HT1080 (cell line): ENCODE measurements at regions not wholly inside any gene's neighbourhood (a gene's known extent, or its start where the extent isn't known, plus 50 kb on each side); places are given as distances from the start of the nearest gene placed in this dataset.

Experiments
- DNase-seq: peaks from one replicate; pipeline ENCODE4 v3.0.0-alpha.2; 2015; ENCODE audit warnings: low read depth

DNA sequence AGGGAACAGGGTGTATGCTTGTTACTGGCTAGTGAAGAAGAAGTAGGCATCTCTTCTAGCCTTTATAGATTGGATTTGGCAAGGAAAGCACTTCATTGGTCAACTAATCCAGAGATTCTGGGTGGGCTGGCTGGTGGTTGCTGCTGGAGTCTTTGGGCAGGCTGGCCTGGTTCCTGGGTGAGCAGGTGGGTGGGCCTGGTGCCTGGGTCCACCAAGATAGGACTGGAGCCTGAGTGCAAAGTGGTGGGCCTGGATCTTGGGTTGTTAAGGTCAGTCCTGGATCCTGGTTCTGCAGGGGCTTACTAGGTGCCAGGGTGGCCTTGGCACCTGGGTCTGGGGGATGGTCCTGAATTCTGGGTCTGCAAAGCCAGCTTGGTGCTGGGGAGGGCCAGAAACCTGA, 482.4 kb upstream of the GHITM start:
- no peak for DNase-seq

DNA sequence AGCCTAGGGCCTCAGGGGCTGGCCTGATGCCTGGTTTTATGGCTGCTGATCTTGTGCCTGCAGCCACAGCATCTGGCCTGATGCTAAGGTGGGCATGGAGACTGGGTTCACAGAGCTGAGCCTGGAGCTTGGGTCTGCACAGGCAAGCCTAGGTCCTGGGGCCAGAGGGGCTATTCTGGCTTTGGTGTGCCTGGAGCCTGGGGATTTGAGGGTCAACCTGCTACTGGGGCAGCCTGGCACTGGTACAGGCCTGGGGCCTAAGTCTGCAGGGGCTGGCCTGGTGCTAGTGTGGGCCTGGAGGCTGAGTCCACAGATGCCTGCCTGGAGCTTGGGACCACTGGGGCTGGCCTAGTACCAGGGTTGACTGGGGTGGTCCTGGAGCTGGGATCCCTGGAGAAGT, 481.8 kb upstream of the GHITM start:
- DNase-seq: no peak

DNA sequence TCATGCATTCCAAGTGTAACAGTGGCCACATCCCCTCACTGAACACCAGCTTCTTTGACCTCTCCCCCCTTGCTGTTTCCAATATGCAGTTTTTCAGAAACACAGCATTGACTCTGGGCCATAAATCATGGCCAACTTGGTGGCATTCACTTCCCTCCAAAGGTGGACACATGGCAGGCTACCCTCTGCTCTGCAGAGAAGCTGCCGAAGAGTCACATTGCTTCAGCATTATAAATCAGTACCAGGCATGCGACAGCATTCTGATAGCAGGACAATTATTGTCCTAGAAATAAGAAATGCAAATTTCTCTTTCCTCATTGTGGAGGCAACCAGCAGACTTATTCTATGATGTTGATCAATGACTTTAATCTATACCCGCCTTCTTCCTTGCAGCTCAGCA, 475.4 kb upstream of the GHITM start:
- no peak for DNase-seq

DNA sequence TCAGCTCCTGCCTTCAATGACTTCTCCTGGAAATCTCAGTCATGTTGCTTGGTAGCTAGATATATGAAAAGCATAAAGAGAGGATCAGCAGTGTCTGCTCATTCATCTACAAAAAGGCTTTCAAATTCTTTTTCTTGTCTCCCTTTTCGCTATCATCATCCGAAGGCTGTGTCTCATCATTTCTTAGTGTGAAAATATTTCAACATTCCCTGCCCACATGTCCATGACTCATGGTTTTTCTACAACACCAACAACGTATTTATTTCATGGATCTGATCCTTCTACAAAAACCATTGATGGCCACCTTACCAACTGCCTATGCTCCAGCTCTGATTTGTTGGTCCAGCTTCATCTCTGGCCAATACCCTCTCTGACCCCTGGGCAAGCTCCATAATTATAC, 472.5 kb upstream of the GHITM start:
- peak; percentile 39 for DNase-seq

DNA sequence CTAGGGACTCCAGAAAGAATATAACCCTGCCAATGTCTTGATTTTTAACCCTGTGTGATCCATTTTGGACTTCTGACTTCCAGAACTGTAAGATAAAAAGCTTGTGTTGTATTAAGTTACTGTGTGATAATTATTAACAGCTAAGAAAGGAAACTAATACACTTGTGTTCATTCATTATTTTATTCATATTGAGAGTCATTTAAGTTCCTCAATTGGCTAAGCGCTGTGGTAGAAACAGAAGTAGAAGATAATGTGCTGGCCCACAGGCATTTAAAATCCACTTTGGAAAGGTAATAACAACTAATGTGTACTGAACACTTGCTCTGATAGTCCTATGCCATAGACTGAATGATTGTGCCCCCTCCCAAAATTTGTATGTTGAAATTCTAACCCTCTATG, 471.7 kb upstream of the GHITM start:
- no peak for DNase-seq

DNA sequence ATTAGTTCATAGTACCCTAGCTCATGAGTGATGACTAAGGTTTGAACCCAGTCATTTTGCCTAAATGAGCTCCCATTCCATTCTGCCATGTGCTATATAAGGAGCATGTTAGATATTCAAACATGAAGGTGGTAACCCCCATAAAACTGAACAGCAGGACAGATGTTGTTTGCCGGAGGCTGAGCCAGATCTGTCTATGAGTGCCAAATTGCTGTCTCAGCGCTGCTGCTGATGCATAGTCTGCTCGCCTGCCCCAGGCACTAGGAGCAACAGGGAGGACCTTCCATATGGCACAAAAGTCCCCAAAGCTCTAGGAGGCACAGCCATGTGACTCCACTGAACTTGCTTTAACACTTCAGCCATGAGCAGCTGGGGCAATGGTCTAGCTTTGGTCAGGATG, 466.0 kb upstream of the GHITM start:
- no peak for DNase-seq

DNA sequence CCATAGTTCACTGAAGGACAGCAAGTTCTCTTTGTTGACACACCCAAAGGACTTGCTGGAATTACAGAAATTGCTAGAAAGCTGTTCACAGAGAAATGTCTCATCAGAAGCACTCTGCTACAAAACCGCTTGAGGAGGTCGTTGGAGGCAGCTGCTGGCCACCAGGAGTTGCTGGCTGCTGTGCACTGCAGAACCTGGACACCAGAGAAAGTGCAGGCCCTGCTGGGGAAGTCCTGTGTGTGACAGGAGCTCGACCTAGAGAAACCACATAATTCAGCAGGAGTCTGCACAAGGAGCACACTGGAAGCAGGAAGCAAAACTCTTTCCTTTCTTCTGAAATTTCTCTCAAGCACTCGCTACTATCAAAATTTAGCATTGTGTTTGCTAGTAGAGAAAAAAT, 461.5 kb upstream of the GHITM start:
- peak; percentile 23 for DNase-seq

DNA sequence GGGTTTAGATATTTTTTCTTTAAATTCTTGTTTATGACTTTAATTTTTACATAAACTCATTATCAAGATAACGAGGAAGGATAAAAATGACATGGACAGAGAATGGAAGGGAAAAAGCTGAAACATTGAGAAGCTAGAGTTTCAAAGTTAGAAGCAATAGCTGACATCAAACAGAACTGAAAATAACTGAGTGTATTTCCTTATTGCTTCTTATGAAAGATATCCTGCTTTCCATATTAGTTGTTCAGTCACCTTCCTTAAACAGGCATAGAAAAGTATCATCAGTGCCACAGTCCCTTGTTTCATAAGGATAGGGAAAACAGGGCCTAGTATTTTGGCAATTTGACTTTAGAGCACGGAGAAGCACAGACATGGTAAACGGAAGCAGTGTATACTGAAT, 460.5 kb upstream of the GHITM start:
- DNase-seq: no peak

DNA sequence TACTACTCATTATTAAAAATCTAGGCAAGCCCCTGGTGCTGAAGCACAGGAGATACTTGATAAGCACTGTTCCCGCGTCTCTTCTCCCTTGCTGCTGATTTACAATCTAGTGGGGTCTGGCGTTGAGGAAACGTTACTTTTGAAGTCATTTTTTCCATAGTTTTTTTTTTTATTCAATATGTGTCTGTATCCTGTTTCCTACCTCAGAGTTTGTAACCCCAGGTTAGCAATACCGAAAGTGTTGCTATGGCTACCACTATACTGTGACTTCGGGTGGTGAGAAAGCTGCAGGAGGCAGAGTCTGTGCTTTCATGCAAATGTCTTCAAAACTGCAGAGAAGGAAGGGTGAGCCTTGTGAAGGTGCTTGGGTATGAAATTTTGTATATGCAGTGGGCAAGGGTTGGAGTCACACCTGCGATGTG, 458.8 kb upstream of the GHITM start:
- peak; percentile 11 for DNase-seq

DNA sequence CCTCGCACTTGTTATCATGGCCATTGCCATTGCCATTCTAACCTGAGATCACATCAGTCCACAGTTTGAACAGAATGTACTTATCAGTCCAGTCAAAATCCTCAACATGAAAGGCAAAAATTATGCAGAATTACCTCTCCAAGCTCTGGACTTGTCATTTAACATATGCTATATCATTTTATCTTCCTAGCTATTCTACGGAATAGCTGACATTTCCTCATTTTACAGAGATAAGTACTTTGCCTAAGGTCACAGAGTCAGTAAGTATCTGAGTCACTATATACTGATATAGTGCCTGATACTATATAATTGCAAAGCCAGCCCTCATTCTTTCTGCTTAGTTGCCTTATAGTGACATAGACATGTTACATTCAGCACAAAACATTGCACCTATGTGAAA, 456.9 kb upstream of the GHITM start:
- DNase-seq: no peak

DNA sequence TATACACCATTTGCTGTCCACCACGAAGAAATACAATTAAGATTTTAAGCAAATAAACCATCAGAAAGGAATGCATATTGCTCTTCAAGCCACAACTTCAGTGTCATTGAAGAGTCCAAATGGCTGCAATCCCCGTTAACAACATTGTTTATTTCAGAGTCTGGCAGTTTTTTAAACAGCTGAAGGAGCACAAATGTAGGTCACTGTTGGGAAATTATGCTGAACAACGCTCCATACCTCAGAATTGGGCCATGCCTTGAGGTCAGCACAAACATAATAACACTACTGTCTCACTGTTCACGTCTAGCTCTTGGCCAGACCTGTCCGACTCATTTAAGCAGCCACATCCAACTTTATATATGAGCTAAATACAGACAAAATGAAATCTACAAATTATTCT, 453.9 kb upstream of the GHITM start:
- no peak for DNase-seq

DNA sequence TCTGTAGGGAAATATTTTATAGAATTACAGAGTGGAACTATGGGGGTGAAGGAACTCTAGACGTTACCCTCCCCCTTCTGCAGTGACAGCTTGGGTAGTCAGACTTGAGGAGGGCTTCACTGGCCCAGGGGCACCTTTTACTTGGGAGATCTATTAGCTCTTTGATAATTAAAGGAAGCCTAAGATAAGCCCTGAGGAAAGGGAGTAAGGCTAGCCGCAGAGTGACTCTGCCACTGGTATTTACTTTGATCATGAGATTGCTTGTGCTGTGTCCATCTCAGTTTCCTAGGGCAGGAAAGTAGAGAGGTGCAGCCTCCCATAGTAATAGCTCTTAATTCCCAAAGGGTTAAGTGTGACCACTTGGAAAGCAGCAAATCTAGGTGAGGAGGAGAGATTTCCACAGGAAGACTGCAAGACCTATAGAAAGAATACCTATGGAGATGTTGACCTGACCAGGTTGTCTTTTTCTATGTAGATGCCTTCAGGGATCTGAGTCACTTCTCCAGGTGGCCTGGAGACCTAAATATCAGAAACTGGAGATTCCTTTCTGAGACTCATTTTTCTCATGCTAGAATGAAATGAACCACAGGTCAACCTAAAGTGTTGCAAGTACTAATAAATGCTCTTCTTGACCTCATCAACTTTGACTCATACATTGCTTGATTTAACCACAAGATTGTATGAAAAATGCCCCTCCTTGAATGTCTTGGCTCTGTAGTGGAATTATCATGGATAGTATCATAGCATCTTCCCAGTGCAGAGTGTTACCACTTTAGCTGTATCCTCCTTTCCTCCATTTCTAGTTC, 447.3 kb upstream of the GHITM start:
- peak; percentile 24 for DNase-seq

DNA sequence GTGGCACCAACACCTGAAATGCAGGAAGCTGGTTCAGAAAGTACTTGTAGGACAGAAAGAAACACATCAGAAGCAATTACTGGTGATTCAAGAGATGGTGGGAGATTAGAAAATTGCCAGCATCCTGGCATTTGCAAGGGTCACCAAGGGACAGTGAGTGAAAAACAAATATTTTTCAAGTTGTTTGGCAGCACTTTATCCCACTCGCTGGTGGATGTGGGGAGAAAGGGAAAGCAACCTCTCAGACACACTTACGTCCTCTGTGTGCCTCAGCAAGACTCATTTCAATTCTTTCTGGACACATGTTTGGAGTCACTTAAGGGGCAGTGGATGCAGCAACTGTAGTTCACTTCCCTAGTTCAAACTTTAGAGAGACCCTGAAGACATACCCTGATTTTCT, 440.4 kb upstream of the GHITM start:
- no peak for DNase-seq

DNA sequence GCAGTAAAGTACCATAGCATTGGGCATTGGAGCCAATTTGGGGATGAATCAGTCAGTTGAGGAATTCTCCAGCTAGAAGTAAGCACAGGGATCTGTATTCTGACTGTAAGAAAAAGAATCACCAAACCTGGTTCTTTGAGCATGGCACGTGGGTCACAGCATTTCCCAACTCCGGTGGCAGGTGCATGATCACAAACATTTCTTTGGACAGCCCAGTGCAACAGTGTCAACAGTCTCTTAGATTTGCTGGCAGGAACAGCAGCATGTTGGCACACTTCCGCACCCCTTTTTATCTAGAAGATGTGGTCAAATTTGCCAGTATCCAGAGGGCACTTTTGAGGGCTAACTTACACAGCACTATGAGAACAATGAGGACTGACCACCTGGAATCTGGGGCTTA, 437.5 kb upstream of the GHITM start:
- DNase-seq: no peak

DNA sequence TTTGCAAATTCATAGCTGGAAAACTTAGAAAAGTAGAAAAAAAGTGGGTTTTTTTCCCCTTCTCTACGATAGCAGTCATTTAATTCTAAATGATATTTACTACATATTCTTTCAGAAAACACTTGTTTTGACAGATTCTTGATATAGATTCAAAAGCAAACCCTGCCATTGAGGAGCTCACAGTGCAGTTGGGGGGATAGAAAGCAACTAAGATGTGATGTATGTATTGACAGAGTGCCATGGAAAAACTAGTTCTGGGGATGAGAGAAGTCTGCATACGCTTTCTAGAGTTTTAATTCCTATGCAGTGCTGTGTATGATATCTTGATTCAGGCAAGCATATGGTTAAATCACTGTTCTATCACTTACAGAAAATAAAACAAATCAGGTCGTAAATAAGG, 436.6 kb upstream of the GHITM start:
- no peak for DNase-seq

DNA sequence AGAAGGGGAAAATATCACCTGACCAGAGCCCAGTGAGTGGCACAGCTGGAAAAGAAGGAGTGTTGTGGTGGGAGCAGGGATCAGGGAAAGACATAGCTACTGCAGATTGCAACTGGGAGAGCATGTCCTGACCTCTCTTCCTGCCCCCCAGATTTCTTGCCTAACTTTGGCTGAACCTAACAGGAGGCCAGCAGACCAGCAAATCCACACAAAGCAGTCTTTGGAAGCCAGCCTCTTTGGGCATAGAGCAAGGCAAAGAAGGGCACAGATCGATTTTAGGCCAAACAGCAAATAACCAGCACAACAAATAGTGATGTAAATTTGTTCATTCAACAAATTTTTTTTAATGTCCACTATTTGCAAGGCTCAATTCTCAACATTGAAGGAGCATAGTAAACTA, 433.2 kb upstream of the GHITM start:
- no peak for DNase-seq

DNA sequence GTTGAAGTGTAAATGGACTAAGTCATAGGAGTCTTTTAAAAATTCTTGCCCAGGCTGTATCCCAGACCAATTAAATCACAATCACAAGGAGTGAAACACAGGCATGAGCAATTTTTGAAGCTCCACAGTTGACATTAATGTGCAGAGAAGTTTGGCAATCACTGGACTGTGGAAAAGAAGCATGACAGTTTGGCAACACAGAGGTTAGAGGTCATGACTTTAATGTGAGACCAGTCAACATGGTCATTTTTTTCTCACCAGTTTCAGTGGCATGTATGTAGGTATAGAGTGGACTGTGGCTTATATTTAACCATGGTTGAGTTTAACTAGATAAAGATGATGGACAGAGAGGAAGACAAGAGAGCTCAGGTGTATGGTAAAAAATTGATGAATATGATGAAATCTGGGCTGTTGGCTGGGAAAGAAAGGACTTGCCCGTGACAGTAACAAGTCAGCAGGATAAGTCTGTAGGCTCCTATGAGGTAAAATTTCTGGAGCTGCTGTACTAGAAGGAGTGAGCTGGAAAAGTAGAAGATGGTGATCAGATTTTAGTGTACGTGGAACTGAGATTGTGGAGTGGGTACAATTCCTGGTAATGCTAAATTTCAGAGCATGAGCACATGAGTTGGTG, 432.2 kb upstream of the GHITM start:
- no peak for DNase-seq

DNA sequence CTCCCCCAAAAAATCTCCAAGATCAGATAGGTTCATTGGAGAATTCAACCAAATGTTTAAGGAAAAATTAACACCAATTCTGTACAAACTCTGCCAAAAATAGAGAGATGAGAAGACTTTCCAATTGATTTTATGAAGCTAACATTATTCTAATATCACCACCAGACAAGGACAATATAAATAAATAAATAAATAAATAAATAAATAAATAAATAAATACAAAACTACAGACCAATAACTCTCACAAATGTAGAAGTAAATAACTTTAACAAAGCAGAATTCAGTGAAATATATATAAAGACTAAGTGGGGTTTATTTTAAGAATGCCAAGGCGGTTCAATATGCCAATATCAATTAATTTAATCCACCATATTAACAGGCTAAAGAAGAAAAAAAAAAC, 425.9 kb upstream of the GHITM start:
- no peak for DNase-seq

DNA sequence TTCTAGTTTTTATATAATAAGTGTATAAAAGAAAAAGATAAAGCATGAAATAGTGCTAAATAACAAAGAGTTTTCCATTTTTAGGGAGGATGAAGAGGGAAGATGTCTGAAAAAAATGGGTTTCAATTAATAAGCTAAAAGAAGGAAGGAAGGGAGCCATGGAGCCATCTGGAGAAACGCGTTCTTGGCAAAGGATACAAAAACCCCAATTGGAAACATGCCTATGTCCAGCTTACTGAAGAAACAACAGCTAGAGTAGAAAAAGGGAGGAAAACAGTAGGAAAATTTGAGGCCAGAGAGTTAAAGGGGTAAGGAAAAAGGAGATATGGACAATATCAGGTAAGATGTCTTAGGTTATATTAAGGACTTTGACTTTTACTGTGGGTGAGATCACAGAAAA, 416.2 kb upstream of the GHITM start:
- no peak for DNase-seq

DNA sequence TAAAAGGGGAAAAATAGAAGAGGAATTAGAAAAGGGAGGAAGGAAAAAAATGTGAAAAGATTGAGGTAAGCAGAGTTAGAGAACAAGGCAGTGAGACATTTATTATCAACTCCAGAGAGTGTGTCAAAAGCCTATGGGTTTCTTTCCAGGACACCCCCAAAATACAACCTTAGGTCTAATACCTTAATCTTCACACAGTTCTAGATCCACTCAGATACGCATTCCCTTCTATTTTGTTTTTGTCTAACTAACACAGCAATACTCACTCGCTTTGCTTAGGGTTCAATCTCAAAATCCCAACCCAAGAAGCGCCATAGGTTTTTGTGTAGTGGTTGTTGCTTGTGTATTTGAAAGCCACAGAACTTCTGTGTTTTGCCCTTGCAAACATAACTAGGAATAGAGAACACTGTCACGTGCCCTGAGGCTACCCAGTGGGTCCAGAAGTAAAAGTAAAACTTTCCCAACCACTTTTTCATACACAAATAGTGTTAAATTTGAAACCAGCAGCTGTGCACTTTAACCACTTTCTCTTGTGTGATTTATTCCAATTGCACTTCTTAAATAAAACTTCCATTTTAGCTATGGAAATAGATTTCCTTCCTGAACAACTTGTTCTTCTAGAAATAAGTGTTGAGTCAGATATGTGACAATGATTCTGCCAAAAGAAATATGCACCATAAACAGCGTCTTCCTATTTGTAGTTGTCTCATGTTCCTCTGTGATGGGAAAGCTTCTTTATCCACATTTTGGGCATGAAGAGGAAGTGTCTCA, 414.7 kb upstream of the GHITM start:
- DNase-seq: no peak

DNA sequence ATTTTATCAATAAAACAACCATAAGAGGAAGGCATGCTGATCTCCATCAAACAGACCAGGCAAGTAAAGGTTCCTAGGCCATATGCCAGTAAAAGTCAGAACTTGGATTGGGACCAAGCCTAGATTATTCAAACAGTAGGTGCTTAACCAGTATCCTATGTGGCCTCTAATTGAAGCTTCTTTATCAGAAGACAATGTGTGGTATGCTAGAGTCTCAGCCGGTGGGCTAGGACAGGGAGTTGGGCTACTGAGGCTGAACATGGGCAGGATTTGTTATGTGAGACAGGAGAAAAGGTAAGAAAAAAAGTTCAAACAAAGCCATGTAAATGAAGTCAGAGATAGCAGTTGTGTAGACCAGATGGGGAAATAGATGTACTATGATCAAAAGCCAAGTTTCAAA, 413.7 kb upstream of the GHITM start:
- no peak for DNase-seq

DNA sequence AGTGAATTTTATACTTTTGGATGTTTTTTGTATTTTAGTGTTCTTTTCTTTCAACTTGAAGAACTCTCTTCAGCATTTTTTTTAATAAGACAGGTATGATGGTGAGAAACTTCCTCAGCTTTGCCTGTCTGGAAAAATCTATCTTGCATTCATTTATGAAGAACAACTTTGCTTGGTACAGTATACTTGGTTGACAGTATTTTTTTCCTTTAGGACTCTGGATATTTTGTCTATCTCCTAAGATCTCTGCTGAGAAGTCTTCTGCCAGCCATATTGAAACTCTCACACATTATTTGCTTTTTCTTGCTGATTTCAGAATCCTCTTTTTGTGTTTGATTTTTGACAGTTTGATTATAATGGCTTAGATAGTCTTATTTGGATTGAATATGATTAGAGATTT, 405.0 kb upstream of the GHITM start:
- DNase-seq: no peak

DNA sequence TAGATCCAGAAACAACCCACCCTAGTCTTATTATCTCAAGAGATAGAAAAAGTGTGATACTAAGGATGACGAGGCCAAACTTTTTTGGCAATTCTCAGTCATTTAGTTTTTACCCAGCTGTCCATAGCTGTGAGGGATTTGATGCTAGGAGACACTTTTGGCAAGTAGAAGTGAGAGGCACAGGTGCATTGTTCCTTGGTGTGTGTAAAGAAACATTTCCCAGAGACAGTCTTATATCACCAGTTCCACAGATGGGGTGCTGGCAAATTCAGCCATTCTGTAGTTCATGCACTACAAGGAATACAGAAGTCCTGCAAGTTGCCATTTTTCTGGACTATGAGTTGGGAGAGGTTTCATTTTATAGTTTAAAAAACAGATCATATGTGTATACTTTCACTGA, 403.3 kb upstream of the GHITM start:
- DNase-seq: no peak
